ENCODE measurements at regions not wholly inside any gene's neighbourhood (a gene's known extent, or its start where the extent isn't known, plus 50 kb on each side); places are given as distances from the start of the nearest gene placed in this dataset.

DNA sequence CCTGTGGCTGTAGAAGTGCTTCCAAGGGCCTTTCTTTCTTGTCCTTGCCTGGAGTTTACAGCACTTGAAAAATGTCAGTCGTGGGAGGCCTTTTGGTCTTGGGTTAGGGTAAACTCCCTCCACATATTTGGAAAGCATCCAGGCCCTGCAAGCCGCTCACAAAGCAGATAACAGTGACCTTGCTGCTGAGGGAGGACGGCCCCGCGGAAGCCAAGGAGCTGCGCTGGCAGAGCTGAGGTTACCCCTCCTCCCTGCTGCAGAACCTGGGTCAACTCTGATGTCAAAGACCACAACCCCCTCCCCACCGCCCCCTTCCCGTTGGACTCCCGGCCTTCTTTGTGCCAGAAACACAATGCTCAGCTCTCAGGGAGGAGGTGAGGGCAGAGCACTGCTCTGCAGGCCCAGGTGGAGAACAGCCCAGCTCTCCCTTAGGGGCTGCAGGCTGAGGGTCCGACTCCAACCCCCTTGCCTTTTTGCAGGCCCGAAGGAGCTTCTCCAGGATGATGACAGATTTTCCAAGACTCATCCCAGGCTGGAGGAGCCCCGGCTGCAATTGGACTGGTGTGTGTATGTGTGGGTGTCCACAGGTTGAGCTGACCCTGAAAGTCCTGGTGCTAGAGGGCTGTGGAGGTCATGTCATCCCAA, 957.6 kb upstream of the ZNF722 start:
- TF ChIP-seq, protein P1, sequence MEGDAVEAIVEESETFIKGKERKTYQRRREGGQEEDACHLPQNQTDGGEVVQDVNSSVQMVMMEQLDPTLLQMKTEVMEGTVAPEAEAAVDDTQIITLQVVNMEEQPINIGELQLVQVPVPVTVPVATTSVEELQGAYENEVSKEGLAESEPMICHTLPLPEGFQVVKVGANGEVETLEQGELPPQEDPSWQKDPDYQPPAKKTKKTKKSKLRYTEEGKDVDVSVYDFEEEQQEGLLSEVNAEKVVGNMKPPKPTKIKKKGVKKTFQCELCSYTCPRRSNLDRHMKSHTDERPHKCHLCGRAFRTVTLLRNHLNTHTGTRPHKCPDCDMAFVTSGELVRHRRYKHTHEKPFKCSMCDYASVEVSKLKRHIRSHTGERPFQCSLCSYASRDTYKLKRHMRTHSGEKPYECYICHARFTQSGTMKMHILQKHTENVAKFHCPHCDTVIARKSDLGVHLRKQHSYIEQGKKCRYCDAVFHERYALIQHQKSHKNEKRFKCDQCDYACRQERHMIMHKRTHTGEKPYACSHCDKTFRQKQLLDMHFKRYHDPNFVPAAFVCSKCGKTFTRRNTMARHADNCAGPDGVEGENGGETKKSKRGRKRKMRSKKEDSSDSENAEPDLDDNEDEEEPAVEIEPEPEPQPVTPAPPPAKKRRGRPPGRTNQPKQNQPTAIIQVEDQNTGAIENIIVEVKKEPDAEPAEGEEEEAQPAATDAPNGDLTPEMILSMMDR (IDR thresholded peaks at IDR 0.05): no peak
- no peak for TF ChIP-seq POLR2A (IDR thresholded peaks at IDR 0.05)

Measured in esophagus squamous epithelium (tissue), 4 donors.